HG03565 (cell line): ENCODE measurements at regions not wholly inside any gene's neighbourhood (a gene's known extent, or its start where the extent isn't known, plus 50 kb on each side); places are given as distances from the start of the nearest gene placed in this dataset.

Source experiments
- ATAC-seq: cut with Tn5 transposase; IDR thresholded peaks from one replicate; pipeline ENCODE4 v1.9.1; 2021; ENCODE audit warnings: mild to moderate bottlenecking, moderate library complexity; ENCODE audit not compliant: unreplicated experiment

DNA sequence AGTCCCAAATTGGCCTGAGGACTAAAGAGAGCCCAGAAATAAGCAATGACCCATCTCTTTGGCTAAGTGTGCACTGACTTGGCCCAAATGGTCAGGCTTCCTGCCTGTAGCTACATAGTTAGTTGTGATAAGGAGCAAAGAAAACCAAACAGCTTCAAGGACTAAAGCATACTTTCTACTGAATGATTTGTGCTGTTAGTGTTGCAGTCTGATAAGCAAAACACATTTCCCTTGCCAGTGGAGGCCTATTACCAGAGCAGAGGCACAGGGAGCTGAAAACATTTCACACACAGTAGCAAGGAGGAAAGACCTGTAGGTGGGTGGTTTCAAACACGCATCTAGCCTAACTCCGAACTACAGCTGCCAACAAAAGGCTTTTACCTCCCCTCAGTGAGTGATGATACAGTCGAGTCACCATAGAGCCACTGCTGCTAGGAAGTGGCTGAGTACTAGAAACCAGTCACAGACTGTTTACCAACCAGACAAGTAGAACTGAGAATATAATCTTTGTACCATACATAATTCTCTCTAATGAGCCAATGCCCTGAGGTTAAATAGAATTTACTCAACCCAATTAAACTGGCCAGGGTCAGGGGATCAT is 222.3 kb upstream of the THBS1 start:
- ATAC-seq, result no peak

- no peak for ATAC-seq
Observed at GRCh38 chr15:39359771-39360170, 221.1 kb upstream of the THBS1 start.

GRCh38 chr15:39360452-39360851 is 220.4 kb upstream of the THBS1 start:
- no peak for ATAC-seq

DNA sequence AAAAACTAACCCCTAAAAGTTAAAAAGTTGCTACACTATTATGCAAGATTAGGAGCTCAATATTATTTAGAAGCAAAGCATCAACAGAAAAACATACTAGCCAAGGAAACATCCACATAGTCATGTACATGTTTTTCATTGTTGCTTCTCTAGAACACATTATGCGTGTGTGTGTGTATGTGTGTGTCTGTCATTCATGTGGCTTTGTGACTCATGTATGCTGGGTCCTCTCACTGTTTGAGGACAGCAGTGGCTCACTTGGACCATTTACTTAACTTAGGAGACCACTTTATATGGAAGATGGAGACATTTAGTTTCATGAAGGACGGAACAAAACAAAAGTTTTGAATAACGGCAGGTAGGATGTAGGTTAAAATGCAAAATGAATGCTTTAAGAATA is 219.4 kb upstream of the THBS1 start:
- no peak for ATAC-seq

DNA sequence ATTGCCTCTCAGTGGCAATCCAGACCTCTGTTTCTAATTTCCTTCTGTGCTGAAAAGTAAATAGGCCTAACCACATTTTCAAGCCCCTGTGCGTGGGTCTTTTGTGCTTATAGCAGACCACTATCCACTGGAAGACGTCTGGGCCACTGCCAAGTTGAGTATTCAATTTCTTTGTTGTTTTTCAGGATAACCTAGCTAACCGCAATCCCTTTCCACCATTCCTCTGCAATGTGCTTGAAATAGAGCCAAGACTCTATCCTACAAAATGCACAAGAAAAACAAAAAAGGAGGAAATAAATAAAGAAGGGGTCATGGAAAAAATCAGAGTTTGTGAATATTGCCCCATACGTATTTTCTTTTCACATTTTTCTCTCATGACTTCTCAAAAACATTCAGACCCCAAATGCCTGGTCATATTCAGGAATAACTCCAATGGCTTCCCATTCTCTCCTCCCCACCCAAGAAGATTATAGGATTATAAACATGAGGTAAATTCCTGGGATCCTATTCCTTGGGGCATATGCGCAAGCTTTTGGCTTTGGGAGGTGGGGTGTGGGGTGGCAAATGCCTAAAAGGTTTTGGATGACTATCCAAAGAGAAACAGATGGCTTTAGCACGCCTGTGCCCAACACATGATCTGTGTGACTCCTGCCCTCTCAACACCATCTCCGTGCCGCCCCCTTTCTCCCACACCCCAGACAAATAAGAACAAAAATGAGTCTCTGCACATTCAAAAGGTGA is 217.9 kb upstream of the THBS1 start:
- ATAC-seq, result no peak

GRCh38 chr15:39363761-39364586 is 216.9 kb upstream of the THBS1 start:
- ATAC-seq, result no peak

DNA sequence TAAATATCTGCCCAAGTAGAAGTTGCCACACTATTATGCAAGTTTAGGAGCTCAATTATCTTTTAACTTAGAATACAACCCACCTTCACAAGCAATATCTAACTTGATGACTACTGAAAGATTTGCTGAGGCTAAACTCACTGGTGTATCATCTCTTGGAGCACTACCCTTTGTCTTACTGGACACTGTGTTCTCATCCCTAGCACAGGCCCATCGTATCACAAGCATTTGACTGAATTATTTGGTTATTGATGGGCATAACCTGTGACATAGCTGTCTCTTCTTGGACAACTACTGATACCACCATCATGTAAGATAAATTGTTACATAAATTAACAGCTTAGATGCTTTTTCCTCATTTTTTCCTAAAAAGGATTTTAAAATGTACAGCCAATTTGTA is 216.2 kb upstream of the THBS1 start:
- ATAC-seq, result no peak

DNA sequence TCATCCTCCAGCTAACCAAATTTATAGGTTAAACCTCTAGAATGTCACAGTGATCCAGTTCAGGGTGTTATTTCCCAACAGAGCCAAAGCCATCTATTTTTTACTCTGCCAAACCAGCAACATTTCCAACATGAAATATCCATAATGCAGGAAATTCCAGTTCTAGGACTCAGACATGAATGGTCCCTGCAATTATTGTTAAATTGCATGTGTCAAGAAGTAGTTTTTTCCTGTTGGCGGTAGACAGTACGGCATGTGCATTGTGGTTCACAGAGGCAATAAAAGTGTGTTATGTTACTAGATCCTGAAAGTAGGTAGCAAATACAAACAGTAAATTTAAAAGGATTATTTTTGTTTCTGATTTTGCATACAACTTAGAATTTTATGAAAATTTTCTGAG is 215.7 kb upstream of the THBS1 start:
- ATAC-seq, result no peak

DNA sequence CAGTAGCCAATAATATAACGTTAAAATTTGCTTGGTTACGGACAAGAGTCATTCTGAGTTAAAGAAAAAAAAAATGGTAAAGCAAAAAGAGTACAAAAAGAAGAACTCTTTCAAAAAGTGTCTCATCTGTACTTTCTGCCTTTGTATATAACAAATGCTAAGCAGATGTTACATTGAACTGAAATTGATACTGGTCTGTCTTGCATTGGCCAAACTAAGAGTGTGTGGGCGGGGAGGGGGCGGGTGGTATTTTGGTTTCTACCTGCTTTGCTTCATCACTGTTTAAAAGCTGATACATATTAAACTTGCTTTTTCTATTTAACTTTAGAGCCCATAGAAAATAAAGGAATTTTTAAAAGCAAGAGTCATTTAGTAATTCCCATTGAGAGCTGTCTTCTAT is 215.0 kb upstream of the THBS1 start:
- ATAC-seq, result no peak

DNA sequence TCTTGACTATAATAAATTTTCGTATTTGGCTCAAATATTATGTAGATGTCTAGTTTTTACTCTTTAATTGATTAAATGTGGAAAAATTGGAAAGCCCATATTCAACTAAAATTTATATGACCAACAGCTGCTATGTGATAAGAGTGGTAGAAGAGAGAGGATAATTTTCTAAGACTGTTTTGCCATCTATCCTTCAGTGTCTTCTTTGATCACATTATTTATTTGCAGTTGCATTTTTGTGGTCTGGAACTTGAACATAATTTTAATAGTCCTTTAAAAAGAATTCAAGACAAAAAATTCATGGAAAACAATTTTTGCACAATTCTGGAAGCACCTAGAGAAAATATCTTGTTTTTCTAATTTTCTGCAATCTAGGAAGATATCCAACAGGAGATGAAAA is 213.3 kb upstream of the THBS1 start:
- ATAC-seq, result no peak

GRCh38 chr15:39369768-39370167 is 211.1 kb upstream of the THBS1 start:
- ATAC-seq, result no peak

DNA sequence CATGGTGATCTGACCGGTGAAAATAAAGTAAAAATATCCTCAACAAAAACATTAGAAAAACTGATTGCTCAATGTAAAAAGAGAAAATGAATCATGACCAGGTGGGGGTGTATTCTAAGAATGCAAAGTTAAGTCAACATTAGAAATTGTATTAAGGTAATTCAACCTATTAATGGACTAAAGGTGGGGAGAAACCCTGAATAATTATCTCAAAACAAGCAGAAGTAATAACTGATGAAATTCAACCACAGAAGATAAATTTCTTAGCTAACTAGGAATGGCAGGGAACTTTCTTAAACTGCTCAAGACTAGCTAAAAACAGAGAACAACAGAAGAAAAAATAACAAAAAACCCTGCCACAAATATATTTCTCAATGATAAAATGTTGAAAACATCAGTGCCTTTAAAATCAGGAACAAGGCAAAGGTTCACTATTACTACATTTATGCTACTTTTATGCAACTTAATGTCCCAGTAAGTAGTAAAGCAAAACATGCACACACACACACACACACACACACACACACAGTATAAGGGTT is 204.4 kb upstream of the THBS1 start:
- no peak for ATAC-seq

- ATAC-seq, result no peak
Observed at GRCh38 chr15:39381517-39381916, 199.4 kb upstream of the THBS1 start.

DNA sequence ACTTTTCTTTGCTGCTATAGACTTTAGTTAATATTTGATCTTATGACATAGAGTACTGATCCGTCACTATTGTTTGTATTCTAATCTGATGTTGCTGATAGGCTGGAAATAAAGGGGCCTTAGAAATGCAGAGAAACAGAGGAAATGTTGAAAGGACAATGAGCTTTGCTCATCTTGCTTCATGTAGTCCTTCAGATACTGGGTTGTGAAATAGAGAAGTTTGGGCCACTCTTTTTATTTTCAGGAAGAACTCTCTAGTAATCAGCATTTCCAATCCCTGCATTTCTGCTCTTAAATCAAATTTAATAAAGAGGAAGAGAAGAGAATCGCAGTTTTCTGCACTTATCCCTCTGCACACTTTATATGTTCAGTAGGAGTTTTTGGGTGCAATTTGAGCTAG is 192.8 kb upstream of the THBS1 start:
- no peak for ATAC-seq

DNA sequence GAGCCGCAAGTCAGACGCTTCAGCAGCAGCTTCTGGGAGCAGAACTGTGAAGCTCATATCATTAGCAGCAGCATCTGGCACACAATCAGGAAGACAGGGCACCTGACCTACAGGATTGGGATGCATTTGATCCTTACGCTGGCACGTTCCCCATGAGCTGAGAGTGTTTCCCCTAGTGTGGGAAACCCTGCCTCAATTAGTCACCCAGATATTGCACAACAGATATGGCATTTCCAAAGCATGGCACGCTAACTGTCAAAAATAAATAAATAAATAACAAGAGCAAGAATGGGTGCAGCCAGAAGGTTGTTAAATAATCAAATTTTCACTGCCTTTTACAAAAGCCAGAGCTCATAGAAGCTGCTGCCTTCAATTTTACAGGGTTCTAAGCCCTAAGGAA is 189.6 kb upstream of the THBS1 start:
- ATAC-seq, result no peak

DNA sequence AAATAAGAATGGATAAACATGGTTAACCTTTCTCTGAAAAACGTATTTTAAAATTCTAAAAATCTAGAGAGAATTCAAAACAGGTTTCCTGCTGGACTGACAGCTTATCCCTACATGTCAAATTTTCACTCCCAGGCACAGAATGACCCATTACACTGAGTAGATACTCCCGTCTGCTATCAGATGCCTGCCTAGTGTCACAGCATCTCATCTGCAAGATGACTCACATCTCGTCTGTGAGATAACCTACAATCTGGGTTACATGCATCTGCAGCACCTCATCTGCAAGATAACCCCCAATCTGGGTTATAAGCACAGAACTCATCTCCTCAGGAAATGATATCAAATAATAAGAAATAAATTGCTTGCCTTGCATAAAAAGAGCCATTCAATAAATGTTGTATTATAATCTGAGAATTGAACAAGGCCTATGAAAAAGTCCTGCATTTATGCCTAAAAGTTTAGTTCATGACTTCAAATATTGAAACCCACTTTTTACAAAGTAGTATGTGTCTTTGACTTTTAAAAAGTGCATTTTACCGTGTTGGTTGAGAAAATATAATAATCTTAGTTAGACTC is 188.3 kb upstream of the THBS1 start:
- no peak for ATAC-seq

DNA sequence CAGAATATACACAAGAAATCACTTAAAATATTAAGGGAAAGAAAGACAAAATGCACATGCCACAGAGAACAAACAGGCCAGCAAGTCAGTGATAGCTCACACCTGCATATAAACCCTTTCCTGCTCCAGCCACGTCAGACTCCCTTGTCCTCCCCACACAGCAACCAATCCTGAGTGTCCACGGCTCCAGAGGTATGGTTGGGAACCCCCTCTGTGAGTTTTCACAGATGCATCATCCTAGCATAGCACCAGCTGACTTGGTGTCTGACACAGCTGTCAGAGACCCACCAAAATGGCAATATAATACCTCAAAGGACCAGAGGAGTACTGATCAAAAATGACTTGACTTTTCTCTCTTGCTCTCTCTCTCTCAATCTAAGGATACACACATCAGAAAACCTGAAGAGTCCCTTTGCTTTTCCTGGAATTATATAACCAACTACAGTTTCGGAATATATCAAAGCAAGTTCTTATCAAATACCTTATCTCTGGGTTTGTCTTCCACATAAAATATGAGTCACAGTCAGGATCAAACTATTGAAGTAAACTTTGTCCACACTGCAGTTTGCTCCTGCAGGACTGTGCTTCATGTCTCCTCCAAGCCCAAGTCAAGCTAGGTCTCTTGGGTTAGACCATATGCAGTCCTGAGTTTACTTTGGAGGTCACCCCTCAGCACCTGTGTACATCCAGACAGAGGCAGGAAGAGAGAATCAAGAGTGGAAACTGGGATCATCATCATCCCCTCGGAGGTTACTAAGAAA is 187.1 kb upstream of the THBS1 start:
- no peak for ATAC-seq

GRCh38 chr15:39394496-39394895 is 186.4 kb upstream of the THBS1 start:
- ATAC-seq, result no peak

DNA sequence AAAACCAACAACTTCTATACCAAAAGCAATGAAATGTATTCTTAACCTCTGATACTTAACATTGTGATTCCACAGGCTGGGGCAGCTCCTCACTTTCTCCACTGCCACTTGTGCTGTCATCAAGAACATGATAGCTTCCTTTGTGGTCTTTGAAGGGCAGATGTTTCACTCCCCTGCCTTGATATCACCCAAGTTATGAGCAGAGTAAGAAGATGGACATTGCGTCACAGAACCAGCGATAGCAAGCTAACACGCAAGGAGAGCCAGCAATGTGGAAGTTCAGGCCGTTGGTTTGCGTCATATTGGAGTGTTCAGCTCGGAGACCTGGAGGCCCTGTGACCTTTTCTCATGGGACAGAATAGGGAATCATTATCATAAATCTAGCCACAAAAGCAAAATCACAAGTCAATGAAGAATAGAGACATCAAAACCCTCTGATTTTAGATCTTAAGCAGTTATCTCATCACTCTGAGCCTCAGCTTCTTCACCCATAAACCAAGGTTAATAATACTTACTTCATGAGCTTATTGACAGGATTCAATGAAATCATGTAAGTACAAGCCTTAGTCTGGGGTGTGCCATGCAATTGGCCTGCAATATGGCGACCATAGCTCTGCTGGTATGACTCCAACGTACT is 183.8 kb upstream of the THBS1 start:
- ATAC-seq, result no peak

DNA sequence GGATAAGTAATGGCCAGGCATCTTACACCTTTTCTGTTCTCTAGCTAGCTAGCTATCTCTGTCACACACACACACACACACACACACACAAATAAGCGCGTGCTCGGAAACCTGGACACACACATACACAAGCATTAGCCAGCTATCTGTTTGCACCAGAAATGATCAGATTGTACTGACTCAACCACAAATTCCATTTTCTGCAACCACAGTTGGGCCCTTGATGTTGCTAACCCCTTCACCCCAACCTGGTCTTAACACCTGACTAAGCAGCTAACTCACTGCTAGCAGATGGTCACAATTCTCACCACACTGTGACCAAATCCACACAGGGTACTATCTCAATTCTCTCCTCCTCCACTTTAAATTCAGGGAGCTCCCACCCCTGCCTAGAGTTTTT is 183.0 kb upstream of the THBS1 start:
- no peak for ATAC-seq
